ENCODE measurements at regions not wholly inside any gene's neighbourhood (a gene's known extent, or its start where the extent isn't known, plus 50 kb on each side); places are given as distances from the start of the nearest gene placed in this dataset.

DNA sequence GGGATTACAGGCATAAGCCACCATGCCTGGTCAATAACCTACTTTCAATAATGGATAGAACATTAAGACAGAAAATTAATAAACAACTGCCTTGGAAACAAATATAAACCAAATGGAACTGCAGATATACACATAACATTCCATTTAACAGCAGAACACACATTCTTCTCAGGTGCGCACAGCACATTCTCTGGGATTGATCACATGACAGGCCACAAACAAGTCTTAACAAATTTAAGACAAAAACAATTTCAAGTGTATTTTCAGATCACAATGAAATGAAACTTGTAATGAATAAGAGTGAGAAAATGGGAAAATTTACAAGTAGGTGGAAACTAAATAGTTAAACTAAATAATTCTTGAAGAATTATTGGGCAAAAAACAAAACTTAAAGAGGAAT, 167.9 kb downstream of the TBX18 start:
- TF ChIP-seq CTCF (IDR thresholded peaks at IDR 0.05): no peak
- TF ChIP-seq POLR2A (IDR thresholded peaks at IDR 0.05): no peak
